Stimulated activated naive CD8-positive, alpha-beta T cell treated with anti-CD3 and anti-CD28 coated beads, Interleukin-15, amount 100 ng/mL, for 72 hours (primary cell): ENCODE measurements at regions not wholly inside any gene's neighbourhood (a gene's known extent, or its start where the extent isn't known, plus 50 kb on each side); places are given as distances from the start of the nearest gene placed in this dataset.

Experiments
- ATAC-seq: fragments of 150-1000 bp; cut with Tn5 transposase; 2 replicates; pipeline ENCODE4 v1.10.0; 2021; ENCODE audit warnings: mild to moderate bottlenecking, moderate library complexity
- DNase-seq, 2 donors: peaks; one replicate each; pipeline ENCODE4 v3.0.0; 2021 to 2022
- H3K27ac Mint-ChIP-seq, 2 donors: one replicate each; pipeline ENCODE4 v1.8.0; 2022; ENCODE audit warnings: mild to moderate bottlenecking in 2 of 2, mixed read lengths in 2 of 2, moderate library complexity in 2 of 2
- H3K27me3 Mint-ChIP-seq: one replicate; pipeline ENCODE4 v1.8.0; 2022; ENCODE audit warnings: mixed read lengths
- H3K4me1 Mint-ChIP-seq: one replicate; pipeline ENCODE4 v1.8.0; 2022; ENCODE audit warnings: mild to moderate bottlenecking, mixed read lengths
- H3K4me3 Mint-ChIP-seq, 2 donors: one replicate each; pipeline ENCODE4 v1.8.0; 2022; ENCODE audit warnings: mild to moderate bottlenecking in 2 of 2, mixed read lengths in 2 of 2, moderate library complexity in 1 of 2
- H3K9me3 Mint-ChIP-seq, 2 donors: one replicate each; pipeline ENCODE4 v1.8.0; 2022; ENCODE audit warnings: mixed read lengths in 2 of 2

DNA sequence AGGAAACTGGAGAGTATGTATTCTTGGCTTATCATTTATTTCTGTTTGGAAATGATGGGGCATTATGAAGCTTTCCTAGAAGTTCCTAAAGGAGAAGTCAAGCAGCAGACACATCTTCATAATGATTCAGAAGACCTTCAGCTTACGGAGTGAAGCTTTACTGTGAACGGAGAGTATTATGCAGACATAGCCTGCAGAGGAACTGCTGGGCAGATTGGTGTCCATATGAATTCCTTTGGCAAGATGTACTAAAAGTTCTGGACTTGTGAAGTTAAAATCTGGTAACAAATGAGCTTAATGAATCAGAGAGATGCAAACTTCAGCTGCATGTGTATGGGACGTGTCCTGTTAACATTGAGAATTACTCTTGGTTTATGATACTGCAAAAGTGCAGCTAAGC is 60.1 kb downstream of the NABP1 start:
- ATAC-seq (no peak), DNase-seq (no peak)
- H3K27ac Mint-ChIP-seq: no peak overlapping the region
- no peak overlapping the region for H3K4me3 Mint-ChIP-seq
- peaks cover 13% of the 10 kb centered on the region for H3K4me1 Mint-ChIP-seq
- no peaks in the 10 kb centered on the region for H3K9me3 Mint-ChIP-seq
- H3K27me3 Mint-ChIP-seq: peaks cover 28% of the 10 kb centered on the region

DNA sequence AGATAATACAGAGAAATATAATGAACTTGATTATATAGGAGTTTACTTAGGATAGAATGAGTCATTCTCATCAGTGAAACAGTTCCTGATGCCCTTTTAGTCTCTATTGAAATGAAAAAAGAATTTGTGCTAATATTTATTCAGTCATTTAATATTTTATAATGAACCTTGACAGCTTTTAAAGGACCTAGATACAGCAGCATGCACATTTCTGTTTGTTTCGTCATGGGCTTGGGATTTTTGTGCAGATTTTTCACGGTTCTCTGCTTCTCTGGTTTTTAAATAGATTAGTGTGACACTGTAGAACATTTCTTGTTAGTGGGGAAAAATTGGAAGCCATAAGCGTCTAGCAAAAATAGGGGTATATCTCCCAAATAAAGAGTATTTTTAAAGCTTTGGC is 60.7 kb downstream of the NABP1 start:
- ATAC-seq: no peak
- H3K27ac Mint-ChIP-seq: no peak overlapping the region
- peaks cover 13% of the 10 kb centered on the region for H3K4me1 Mint-ChIP-seq
- H3K27me3 Mint-ChIP-seq: peaks cover 33% of the 10 kb centered on the region
- no peaks in the 10 kb centered on the region for H3K9me3 Mint-ChIP-seq
- H3K4me3 Mint-ChIP-seq: no peak overlapping the region
- DNase-seq: no peak

DNA sequence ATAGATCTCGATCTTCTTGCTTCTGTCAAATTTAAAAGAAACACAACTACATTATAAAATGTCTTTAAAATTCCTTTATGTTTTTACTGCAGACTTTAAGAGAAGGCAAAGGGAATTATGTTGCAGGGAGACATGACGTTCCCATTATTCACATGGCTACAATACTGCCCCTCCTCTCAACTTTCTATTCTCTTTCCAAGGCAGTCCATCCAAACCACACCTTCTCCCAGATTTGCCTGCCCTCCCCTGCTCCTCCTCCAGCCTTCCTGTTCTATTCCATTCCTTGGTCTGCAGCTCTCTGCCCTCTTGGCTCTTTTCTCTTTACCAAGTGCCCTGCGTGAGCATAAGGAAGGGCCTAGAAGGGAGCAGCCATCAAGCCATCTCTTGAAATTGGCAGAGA is 61.3 kb downstream of the NABP1 start:
- Mint-ChIP-seq H3K27ac (no peak overlapping the region), H3K9me3 (no peaks in the 10 kb centered on the region), H3K4me1 (peaks cover 13% of the 10 kb centered on the region), H3K4me3 (no peak overlapping the region), H3K27me3 (peaks cover 33% of the 10 kb centered on the region)
- DNase-seq: no peak
- no peak for ATAC-seq

DNA sequence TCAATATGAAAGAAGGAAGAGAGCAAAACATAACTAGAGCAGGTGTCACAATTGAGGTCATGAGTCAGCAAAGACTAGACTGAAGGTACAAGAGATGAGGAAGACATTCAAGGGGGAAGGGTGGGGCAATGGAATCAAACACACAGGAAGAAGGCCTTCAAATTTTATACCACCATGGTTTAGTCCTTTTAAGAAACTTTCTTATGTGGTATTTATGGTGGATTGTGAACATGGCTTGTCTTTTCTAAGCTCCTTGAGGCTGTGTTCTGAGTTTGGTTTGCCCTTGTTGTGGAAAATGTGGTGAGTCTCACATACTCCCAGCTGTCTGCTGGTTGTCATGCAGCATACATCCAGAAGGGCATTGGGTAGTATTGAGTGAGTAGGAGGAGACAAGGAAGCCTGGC is 62.1 kb downstream of the NABP1 start:
- peaks cover 13% of the 10 kb centered on the region for H3K4me1 Mint-ChIP-seq
- H3K9me3 Mint-ChIP-seq: no peaks in the 10 kb centered on the region
- DNase-seq (peak; percentile 55 to 72), ATAC-seq (peak; percentile 99)
- H3K4me3 Mint-ChIP-seq: no peak overlapping the region
- H3K27me3 Mint-ChIP-seq: peaks cover 36% of the 10 kb centered on the region
- no peak overlapping the region for H3K27ac Mint-ChIP-seq

DNA sequence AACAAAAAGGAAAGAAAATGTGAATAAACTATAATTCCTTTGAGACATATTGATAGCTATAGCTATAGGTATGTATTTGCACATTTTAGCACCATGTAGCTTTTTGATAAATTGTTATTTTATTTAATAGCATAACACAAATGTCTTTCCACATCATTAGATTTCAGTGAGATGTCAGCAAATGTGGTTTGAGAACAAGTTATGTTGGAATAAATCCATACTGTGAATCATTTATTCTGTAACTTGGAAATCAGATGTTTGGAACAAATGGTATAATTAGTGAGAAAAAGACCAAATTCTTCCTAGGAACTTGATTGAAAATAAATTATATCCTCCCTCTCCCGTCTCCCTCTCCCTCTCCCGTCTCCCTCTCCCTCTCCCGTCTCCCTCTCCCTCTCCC is 62.8 kb downstream of the NABP1 start:
- Mint-ChIP-seq H3K9me3 (no peaks in the 10 kb centered on the region), H3K27me3 (peaks cover 42% of the 10 kb centered on the region), H3K27ac (no peak overlapping the region), H3K4me1 (peaks cover 13% of the 10 kb centered on the region), H3K4me3 (no peak overlapping the region)
- no peak for DNase-seq
- ATAC-seq: no peak

DNA sequence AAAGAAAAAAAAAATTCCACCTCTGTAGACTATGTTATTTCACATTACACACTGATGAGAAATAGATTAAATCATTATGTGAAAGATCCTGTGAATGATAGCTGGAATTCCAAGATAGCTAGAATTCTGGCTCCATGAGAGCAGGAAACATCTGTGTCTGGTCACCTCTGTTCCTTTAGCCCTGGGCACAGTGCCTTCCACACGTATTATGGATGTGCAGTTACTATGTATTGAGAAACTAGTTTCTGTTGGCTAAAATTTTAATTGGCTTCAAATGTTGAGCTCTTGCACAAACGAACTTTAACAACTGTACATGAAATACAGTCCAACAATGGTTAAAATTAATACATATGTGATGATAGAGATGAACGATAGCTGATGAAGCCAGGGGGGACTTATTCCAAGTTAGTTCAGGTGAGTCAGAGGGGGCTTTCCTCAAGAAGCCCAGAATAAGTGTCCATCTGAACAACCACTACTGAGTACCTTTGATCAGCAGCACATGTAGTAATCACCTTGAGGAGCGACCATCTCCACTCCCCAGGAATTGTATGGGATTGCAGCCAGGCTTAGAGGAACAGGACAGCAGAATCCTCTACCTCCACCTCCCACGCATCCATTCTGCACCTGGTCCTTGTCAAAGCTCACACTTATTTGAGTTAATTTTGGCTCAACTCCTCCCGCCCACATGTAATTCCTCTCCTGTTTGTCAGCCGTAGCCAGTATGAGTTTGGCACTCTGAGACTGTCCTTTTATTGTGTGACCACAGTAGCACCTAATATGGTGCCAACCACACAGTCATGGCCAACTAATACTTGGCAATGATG is 68.6 kb downstream of the NABP1 start:
- Mint-ChIP-seq H3K27ac (no peak overlapping the region), H3K4me1 (peaks cover 13% of the 10 kb centered on the region), H3K27me3 (peaks cover 61% of the 10 kb centered on the region), H3K4me3 (no peak overlapping the region), H3K9me3 (no peaks in the 10 kb centered on the region)
- DNase-seq (no peak), ATAC-seq (no peak)

DNA sequence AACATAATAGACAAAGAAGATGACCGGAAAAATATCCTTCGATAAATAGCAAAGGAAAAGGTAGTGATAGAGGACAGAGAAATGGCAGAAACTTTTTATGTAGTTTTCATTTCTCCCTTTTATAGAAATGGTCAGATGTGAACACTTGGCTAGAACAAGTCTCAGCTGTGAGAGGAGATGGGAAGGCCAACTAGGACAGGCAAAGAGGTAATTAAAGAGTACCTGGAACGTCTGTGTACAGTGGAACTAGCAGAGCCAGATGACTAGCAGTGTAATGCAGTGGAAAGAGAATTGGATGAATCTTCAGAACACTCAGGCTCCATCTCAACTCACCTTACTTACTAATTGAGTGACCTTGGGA is 69.2 kb downstream of the NABP1 start:
- no peak for ATAC-seq
- Mint-ChIP-seq H3K4me1 (peaks cover 13% of the 10 kb centered on the region), H3K27ac (no peak overlapping the region), H3K4me3 (no peak overlapping the region), H3K27me3 (peaks cover 61% of the 10 kb centered on the region), H3K9me3 (no peaks in the 10 kb centered on the region)
- no peak for DNase-seq

DNA sequence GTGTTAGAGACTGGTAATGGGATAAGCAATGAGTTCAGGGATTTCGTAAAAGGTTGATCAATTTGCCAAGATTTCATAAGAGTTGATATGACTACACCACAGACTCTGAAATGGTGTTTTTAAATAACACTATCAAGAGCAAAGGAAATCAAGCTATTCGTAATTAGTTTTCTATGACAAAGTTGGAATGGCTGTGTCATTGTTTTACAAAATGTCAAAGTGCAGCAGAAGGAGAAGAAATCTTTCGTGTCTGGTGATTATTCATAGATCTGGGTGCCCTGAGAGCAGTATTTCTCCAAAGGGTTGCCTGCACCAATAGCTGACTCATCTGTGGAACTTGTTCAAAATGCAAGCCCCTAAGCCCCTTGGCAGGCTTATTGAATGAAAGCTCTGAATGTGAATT is 70.1 kb downstream of the NABP1 start:
- ATAC-seq (peak; percentile 37), DNase-seq (no peak)
- H3K4me1 Mint-ChIP-seq: peaks cover 13% of the 10 kb centered on the region
- H3K27ac Mint-ChIP-seq: no peak overlapping the region
- no peak overlapping the region for H3K4me3 Mint-ChIP-seq
- peaks cover 58% of the 10 kb centered on the region for H3K27me3 Mint-ChIP-seq
- no peaks in the 10 kb centered on the region for H3K9me3 Mint-ChIP-seq

DNA sequence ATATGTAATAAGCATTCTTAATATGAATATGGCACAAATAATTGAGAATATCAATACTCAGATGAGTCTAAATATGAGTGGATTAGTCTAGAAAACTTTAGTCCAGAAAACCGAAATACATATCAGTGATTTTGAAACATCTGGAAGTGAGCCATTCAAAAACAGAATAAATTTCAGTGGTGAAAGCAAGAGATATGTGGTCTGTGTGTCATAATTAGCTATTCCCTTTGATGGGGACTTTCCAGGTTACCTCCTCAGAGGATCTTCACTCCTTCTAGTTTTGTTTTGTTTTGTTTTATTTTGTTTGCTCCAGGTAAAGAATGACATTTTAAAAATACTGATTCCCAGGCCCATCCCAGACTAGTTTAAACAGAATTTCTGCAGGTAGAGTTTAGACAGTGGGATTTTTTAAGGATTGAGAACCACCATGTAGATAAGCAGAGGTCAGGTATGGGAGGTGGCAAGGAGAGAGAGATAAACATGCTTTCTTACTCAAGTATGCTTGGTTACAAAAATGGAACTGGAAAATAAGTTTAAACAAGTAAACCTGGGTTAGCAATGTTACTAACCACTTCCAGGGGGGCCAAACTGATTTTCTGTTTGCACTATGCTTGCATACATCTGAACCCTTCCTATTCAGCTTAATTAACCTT is 70.7 kb downstream of the NABP1 start:
- DNase-seq (no peak), ATAC-seq (peak; percentile 90)
- Mint-ChIP-seq H3K27ac (peak overlapping the region in 1 of 2 donors; percentile 82), H3K4me3 (peak overlapping the region in 1 of 2 donors; percentile 56), H3K27me3 (peaks cover 53% of the 10 kb centered on the region), H3K4me1 (peaks cover 13% of the 10 kb centered on the region), H3K9me3 (no peaks in the 10 kb centered on the region)

DNA sequence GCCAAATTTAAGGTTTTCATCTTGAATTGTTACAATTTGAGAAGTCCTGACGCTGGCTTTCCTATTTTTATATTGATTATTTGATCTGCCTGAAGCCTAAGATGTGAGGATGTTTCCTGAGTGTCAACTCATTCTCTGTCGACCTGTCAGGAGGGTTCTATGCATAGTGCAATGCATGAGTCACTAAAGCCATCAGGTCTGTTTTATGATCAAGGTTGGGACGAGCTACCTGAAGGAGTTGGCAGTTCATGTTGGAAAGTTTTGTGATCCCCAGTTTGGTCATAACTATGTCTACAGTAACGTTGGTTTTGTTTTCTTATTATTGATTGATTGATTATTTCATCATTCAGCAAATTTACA is 71.2 kb downstream of the NABP1 start:
- Mint-ChIP-seq H3K9me3 (no peaks in the 10 kb centered on the region), H3K4me3 (no peak overlapping the region), H3K27me3 (peaks cover 53% of the 10 kb centered on the region), H3K27ac (peak overlapping the region in 1 of 2 donors; percentile 28), H3K4me1 (peaks cover 13% of the 10 kb centered on the region)
- DNase-seq: no peak
- peak; percentile 60 for ATAC-seq

DNA sequence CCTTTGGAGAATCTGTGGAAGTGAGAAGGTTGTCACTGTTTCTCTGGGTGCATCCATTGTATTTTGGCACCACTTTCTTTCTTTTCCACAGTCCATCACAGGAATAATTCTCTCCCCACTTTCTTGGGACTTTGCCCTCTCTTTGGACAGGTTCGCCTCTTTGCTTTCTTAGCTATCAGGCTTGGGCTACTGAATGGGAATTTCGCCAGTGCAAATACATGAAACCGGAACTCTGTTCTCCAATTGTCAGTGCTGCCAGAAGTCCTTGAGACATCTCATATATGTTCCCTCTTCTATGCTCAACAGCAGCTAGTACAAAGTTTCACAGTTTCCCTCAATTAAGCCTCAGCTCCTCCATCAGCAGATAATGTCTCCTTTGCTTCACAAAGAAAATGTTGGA is 76.2 kb downstream of the NABP1 start:
- no peak for ATAC-seq

DNA sequence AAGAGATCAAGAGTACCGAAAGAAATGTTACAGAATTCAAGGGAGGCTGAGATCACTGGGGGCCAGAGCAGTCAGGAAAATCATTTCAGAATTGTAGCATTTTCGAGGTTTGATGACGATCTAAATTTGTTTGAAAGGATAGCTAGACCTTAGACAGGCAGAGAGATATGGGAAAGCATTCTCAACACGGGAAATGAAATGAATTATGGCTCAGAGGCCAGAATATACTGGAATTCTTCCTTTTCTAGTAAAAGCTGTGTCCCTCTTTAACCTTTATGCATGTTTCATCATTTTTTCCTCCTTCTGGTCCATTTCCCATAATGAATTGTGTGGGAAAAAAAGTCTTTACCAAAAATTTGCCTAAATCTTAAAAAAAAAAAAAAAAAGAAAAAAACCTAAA is 78.8 kb downstream of the NABP1 start:
- Mint-ChIP-seq H3K4me3 (no peak overlapping the region), H3K4me1 (no peaks in the 10 kb centered on the region), H3K9me3 (no peaks in the 10 kb centered on the region), H3K27me3 (peaks cover 8% of the 10 kb centered on the region), H3K27ac (no peak overlapping the region)
- no peak for DNase-seq
- ATAC-seq: no peak

More for the DNA sequence above, 76.2 kb downstream of the NABP1 start:
- peaks cover under 1% of the 10 kb centered on the region for H3K4me1 Mint-ChIP-seq
- peaks cover 14% of the 10 kb centered on the region for H3K27me3 Mint-ChIP-seq
- no peak overlapping the region for H3K27ac Mint-ChIP-seq
- no peak for DNase-seq
- H3K9me3 Mint-ChIP-seq: no peaks in the 10 kb centered on the region
- no peak overlapping the region for H3K4me3 Mint-ChIP-seq

DNA sequence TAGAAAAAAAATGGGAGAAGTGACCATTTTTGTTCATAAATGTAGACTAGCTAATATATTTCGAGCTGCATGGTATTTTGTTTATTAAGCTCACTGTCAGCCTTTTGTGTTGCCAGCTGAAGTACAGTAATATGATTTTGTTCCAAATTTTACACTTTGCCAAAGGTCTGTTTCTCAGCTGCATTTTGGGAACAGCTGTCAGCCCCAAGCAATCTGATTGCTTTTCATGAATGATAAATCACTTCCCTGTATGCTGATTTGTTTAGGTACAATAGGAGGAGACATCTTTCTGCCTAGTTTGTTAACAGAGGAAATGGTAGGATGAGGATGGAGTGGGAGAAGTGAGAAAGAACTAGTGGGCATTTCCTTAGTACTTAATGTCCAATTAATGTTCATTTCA is 79.3 kb downstream of the NABP1 start:
- ATAC-seq (no peak), DNase-seq (no peak)
- Mint-ChIP-seq H3K4me3 (no peak overlapping the region), H3K9me3 (no peaks in the 10 kb centered on the region), H3K27ac (no peak overlapping the region), H3K4me1 (no peaks in the 10 kb centered on the region), H3K27me3 (peaks cover 8% of the 10 kb centered on the region)

DNA sequence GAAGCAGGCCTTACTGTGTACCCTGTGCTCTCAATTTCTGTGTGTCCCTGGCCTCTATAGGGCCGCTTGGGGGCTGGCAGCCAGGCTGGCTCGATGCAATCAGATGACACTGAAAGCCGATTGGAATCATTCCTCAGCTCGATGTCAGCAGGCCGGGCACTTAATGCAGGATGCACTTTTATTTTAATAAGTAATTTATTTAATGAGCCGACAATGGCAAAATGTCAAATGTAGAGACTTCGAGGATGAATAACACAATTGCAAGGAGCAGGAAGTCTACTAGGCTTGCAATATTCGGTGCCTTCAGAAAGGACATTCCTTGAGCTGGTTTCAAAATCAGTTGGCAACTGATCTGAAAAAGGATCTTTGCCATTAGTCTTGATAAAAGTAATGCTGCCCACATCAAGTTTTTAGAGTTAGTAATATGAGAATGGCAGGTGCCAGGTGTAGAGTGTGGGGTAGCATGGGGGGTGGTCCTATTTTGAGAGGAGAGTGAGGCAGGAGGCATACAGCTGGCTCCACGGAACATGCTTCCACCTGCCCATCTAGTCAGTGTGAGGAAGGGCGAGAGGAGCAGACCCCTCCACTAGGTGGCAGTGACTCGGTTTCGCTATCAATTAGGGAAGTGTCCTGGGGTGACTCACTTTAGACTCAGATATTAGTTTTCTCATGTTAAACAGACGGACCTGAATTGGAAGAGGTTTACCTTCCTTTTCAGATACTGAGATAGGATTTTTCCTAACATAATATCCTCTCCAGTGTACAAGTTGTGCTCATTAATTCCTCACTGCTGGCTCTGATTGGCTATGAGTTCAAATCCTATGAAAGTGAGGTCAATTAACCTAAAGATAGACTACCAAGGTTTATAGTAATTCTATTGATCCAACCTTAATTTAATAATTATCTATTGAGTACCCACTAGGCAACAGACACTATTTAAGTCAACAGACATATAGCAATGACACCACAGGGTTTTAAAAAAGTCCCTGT is 80.9 kb downstream of the NABP1 start:
- peaks cover 8% of the 10 kb centered on the region for H3K27me3 Mint-ChIP-seq
- H3K4me3 Mint-ChIP-seq: no peak overlapping the region
- DNase-seq (peak; percentile 41 to 61), ATAC-seq (peak; percentile 100)
- H3K9me3 Mint-ChIP-seq: no peaks in the 10 kb centered on the region
- H3K4me1 Mint-ChIP-seq: no peaks in the 10 kb centered on the region
- H3K27ac Mint-ChIP-seq: peak overlapping the region in 1 of 2 donors; percentile 75

DNA sequence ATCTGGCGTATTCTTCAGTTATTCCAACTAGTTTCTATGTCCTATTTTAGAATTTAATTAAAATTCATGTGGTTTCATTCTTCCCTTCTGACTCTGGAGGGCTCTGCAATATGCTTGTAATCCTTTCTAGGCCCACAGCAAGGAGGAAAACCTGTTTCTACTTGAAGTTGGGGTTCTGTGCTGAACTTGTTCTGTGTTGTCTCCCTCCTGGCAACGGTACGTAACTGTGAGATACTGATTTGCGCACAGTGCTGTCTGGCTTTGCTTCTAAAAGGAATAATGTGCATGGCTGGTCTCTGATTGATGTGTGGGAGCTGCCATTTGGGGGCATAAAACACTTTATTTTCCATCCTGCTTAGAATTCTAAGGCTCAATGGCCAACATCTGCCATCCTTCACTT is 81.7 kb downstream of the NABP1 start:
- Mint-ChIP-seq H3K9me3 (no peaks in the 10 kb centered on the region), H3K27ac (no peak overlapping the region), H3K4me3 (no peak overlapping the region), H3K4me1 (no peaks in the 10 kb centered on the region), H3K27me3 (peaks cover 8% of the 10 kb centered on the region)
- no peak for DNase-seq
- ATAC-seq: no peak
